Fibroblast of skin of left biceps (primary cell): ENCODE measurements at regions not wholly inside any gene's neighbourhood (a gene's known extent, or its start where the extent isn't known, plus 50 kb on each side); places are given as distances from the start of the nearest gene placed in this dataset.
"Not testable (repeated sequence)": the region's sequence is repeated elsewhere in the genome, so short reads cannot be mapped to it uniquely, and the experiment has no call there.

Source experiments
- DNase-seq, 2 experiments: peaks; one replicate each; pipeline ENCODE4 v3.0.0-alpha.2; 2013; ENCODE audit warnings: low read depth in 2 of 2

DNA sequence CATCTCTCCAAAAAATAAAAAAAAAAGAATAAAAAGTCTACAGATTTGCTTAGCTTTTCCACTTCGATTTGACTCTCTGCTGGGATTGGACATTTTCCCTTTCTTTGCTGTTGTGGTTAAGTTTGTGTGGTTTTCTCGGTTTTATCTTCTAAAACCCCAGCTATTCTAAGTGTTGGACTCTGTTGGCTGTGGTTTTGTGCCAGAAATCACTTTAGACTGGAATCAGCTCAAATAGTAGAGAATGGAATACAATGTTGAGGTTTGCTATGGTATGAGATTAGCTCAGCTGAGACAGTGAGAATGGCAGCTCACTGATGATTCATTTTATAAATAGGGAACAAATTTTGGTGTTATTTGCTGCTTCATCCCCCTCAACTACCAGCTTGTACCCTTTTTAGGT, 116.0 kb downstream of the BUB3 start:
- peak; percentile 58 to 67 for DNase-seq

DNA sequence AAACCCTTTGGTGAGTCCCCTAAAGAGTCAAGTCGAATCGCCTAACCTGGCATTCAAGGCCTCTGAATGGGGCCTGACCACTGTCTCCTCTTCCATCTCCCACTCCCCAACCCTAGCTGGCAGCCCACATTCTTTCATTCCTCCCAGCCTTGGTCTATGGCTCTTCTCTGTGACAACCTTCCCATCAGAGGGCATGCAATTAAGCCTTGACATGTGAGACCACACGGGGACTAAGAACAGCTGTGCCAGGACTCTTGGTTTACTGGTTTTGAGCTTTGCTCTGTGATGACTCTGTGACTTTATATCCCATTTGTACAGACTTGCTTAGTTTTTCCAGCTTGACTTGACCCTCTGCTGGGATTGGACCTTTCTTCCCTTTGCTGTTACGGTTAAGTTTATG, 116.6 kb downstream of the BUB3 start:
- no peak for DNase-seq

DNA sequence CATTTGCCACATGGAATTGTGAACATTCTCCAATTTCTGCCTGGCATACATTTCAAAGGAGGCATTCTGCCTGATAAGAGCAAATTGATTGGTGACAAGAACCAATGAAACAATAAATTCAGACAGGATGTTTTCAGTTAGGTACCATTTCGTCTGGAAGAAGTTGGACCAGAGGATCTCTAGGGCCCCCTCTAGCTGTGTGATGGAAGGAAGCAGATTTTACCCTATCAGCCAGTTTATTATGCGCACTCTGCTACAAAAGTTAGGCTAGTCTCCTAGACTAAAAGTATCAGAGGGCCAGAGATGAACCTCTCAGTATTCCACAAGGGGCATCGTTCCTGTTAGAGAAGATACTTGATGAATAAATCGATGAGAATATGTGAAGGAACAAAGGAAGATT, 118.0 kb downstream of the BUB3 start:
- DNase-seq: no peak

DNA sequence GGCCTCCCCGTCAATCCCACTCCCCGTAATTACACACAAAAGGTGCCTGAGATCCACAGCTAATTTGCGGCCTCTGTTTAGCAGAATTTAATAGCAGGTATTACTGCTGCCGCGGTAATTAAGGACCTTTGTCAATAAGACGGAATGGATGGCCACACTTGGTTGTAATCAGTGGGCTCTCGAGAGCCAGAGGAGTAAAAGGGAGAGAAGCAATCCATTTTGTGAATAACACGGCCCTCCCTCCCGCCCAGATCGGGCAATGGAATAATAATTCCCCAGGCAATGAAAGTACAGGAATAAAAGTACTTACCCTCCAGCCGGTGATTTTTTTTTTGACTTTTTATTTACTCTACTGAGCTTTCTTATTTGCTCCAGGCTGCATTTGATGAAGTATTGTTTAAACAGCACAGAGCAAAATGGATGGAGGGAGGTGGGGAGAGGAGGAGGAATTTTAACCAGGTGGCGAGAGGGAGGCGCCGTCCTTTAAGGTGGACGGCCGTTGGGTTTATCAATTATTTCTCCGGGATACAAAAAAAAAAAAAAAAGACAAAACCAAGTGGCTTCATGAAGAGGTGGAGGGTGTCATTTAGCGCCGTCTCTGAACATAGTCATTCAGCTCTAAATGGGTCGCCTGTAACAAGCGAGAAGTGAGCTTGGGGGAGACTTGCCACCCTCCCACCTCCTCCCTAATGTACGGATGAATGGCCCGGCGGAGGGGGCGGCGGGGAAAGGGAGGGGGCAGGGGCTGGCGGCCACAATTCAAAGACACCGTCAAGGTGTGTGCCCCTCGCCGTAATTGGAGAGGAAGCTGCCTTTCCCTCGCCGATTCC, 120.3 kb downstream of the BUB3 start:
- no peak for DNase-seq

DNA sequence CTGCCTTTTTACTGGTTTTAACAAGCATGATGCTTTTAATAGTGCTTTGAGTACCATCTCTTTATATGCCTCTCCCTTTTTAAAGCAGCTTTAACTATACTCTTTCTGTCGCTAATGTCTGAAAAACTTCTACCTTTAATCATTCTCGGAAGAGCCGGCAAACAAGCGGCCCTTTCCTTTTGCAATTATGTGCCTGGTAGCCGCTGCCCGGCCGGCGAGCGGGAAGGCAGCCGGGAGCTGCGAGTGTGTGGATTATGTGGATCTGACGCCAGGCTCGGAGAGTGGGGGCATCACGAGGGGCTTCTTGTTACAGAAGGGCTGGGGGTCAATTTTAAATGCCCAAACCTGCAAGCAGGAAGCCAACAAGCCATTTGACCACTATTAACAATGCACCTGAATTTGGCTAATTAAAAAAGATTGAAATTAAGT, 120.9 kb downstream of the BUB3 start:
- DNase-seq: no peak

DNA sequence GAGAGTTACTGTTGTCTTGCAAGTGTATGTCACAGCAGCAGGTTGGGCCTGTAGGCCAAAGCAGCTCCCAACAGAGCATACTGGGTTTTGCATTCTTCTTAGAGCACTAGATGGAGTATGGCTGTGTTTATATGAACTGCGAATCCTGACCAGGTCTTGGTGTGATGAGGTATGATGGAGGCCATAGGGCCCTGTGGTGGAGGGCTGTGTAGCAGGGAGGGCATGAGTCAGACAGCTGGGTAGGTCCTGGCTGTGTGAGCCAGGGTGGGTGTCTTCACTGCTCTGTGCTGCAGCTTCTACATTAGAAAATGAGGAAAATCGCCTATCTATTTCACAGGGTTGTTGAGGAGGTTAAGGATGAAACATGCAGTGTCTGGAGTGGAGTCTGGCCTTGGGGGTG, 124.2 kb downstream of the BUB3 start:
- no peak for DNase-seq

DNA sequence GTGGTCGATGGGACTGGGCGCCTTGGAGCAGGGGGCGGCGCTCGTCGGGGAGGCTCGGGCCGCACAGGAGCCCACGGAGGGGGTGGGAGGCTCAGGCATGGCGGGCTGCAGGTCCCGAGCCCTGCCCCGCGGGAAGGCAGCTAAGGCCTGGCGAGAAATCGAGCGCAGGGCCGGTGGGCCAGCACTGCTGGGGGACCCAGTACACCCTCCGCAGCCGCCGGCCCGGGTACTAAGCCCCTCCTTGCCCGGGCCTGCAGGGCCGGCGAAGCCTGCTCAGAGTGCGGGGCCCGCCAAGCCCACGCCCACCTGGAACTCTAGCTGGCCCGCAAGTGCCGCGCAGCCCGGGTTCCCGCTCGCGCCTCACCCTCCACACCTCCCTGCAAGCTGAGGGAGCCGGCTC, 129.2 kb downstream of the BUB3 start:
- DNase-seq: not testable (repeated sequence)

DNA sequence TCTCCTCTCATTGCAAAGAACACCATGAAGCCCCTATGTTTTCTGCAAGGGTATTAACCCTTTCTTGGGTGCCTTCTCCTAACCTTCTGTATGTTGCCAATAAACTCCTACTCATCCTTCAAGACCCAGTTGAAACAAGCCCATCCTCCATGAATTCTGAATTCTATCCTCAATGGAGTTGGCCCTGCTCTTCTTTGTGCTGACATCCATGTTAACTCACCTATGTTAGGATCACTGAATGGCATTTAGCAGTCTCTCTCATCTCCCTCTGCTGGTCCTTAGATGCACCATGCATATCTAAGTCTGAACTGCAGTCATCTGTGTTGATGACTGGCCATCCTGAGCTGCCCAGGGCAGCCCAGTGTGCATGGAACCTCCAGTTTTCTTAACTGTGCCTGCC, 129.8 kb downstream of the BUB3 start:
- DNase-seq: no peak

DNA sequence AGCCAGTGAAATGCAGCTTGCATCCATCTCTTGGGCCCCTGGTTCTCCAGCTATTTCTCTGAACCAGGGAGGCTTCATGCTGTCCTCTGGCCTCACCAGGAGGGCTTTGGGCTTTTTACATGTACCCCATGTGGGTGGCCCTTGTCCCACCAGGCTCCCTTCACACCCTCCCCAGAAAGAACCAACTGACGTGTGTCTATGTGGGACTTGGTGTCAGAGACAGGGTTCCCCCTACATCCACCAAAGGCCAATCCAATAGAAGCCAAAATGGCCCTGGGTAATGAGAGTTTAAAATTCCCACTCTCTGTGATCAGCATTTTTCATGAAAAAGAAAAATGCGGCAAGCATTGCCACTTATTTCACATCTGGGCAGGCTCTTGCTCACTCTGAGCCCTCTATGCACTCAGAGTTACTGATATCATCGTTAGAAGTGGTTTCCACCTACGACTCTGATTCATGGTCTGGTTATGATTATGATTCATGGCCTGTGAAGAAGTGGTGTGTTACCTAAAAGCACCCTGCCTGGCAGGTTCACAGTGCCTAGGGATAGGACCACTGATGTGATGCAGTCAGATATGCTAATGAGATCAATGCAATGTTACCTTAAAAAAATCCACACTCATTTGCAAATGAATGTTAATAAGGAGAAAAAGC, 133.5 kb downstream of the BUB3 start:
- DNase-seq: no peak

DNA sequence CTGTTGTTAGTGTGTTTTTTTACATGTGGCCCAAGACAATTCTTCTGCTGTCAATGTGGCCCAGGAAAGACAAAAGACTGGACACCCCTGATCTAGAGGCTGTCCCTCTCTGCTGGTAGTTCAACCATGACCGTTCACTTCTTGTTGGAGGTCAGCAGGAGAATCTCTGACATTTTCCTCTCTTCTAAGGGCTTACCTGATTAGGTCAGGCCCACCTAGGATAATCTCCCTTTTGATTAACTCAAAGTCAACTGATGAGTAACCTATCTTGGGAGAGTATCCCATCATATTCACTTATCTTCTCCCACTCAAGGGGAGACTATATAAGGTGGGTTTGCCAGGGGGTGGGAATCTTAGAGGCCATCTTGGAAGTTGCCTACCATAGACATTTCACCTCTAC, 135.2 kb downstream of the BUB3 start:
- DNase-seq: no peak

DNA sequence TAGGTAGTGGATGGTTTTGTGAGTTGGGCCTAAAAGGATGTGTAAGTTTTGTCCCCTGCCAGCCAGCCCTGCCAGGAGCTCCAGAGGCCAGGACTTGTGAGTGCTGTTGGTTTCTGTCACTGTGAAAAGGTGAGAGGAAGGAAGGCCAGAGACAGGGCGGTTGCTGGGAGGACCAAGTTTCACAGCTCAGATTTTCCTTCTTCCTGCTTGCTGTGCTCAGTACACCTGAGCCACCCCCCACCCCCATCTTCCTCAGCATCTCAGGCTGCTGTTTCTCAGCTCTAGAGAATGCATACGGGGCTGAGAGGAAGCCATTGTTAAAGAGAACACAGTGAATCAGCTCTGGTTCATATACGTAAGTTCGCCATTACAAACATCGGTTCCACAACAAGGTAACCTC, 139.9 kb downstream of the BUB3 start:
- DNase-seq: no peak

DNA sequence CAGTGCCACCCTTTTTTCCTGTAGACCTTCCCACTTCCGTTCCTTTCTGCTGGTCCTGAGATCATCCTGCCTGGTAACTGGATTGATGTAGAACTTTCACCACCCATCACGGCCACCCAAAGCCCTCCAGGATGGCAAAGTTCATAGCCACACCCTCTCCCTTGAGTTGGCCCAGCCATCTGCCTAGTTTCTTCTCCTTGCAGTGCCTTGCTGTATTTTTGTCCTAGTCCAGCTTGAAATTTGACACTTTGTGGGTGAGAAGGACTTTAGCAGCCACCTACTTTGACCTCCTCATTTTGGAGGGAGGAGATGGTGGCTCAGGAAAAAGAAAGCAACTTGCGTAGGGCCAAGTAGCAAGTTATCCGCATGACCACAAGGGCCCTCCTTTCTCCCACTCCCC, 140.7 kb downstream of the BUB3 start:
- no peak for DNase-seq

DNA sequence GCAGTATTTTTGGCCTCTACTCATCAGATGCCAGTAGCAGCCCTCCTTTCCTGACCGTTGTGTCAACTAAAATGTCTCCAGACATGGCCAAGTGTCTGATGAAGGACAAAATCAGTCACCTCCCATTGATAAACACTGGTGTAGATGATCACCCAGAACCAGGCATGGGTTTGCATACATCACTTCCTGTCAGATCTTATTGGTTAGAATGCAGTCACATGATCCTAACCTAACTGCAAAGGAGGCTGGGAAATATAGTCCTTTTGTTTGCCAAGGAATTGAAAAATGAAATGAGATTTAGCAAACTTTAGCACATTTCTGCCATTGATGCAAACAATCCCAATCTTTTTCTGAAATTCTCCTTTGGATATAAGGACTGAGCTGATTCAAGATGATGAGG, 141.4 kb downstream of the BUB3 start:
- DNase-seq: no peak

DNA sequence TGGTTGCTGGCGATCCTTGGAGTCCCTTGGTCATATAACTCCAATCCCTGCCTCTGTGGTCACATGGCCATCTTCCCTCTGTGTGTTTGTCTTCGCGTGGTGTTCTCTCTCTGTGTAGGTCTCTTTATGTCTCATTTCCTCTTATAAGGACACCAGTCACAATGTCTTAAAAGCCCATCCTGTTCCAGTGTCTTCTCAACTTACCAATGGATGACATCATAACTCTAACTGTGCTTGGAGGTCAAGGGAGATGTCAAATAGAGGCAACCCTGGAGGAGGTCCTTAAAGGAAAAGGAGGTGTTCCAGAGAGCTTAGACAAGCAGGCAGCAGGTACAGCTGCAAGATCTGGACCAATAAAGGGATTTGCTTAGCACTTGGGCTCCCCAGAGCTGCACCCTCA, 143.0 kb downstream of the BUB3 start:
- DNase-seq: no peak

DNA sequence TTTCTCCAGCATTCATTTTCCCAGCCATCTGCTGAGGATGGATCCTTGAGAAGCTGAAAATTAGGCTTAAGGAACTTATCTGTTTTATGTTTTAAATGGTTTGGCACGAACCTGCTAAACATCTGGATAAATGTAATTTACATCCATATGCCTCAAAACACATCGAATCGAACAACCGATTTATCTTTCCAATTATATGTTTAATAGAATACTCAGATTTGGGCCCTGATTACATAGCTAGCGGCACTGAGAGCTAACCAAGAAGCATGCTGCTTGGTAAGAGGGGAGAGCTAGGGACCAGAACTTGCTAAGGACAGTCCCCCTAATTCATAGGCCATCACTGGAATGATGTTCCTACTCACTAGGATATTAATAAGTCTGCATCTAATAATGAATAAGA, 144.4 kb downstream of the BUB3 start:
- no peak for DNase-seq

DNA sequence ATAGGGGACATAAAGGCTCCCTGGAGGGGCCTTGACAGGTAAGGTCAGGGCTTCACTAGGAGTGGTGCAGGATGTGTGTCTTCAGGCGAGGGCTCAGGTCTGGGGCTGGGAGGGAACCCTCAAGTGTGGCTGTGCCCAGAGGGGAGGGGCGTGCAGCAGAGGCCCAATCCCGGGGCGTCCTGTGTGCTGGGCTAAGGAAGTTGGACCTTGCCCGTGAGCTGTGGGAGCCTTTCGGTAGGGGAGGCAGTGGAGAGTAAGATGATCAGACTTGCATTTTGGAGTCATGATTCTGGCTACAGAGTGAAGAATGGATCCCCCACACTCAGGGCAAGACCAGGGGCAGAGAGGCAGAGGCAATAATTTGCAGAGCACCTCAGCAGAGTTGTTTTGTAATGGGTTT, 145.4 kb downstream of the BUB3 start:
- no peak for DNase-seq

DNA sequence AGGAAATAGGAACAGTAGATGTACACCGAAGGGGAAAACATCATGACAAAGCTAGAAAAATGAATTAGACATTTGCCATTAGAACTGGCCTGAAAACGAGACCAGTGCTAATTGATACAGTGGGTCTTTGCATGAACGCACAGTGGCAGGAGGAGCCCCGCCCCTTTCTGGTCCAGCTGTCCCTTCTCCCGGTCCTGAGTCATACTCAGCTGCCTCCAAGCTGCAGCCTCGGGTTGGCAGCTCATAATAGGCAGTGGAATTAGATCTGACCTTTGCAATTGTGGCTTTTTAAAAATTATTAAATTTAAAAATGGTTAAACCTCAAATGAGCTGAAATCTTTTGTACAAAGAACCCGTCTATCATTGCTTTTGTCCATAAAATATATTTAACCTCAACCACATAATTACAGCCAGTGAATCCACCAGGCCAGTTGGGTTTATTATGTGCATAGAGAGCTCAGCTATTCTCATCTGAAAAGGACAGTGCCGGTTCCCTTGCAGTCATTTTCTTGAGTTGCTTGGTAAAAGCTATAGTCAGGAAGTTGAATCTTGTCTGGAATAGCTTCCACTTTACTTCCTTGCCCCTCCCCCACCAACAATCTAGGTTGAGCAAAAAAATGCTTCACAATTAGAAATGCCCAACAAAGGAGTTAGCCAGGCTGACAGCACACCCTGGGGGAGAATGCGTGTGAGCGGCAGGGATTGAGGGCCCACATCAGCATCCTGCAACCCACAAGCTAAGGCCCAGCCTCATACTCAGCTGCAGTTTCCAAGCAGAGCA, 147.1 kb downstream of the BUB3 start:
- DNase-seq: no peak

DNA sequence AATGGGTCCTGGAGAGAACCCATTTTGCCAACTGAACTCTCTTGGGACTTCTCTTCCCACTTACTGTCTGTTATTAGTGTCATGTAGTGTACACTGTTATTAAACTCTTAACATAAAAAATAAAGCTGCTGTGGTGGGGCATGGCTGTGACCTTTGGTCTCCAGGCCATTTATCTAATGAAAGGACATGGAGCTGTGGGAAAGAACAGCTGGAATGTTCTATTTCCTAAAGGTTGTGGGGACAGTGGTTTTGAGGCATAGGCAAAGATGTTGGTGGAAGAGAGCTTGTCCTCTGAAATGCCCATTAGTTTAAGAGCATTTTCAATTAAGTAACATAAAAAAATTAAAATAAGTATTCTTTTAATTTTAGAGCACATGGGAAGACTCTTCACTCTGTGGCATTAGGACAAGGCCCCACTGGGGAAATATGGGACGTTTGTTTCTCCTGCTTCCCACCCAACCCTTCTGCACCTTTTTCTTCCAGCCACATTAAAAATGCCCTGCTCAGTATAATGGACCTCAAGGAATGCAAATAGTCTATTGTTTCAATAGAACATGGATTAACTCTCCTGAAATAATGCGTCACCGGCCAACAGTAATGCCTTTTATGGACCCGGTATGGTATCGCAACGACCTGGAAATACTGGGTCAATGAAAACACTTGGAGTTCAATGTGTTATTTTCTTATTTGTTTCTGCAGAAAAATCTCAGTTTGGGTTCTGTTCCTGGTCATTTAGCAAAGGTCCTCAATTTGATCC, 149.6 kb downstream of the BUB3 start:
- DNase-seq: no peak

DNA sequence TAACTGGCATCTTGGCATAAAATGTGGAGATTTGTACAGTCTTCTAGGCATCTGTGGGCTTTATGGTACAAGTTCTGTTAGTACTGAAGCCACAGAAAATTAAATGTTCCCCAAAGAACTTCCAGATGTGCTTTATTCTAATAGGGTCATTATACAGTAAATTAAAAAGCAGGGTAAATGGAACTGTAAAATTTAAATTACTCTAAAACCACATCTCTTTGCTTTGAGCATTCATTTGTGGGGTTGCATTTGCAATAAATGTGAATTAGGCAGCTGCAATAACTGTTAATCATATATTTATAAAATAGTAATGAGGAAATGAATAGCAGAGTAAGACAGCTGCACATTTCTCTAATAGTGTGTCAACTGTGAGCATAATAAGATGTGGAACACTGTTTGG, 151.5 kb downstream of the BUB3 start:
- no peak for DNase-seq

DNA sequence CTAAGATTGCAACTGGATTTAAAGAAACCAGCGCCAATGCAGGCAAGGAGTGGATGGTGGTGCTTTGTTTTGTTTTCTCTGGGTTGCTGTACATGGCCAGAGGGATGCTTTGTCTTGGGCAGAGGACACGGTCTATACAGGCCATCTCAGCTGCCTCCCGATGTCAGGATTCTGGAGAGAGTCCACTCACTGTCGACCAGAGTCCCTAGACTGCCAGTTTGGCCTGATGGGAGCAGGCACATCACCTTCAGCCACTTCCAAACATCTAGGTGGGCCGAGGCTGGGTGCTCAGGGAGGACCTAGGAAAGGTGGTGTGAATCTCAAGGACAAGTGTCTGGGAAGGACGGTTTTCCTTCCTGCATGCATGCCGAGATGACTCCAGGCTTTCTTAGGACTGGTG, 152.1 kb downstream of the BUB3 start:
- no peak for DNase-seq

DNA sequence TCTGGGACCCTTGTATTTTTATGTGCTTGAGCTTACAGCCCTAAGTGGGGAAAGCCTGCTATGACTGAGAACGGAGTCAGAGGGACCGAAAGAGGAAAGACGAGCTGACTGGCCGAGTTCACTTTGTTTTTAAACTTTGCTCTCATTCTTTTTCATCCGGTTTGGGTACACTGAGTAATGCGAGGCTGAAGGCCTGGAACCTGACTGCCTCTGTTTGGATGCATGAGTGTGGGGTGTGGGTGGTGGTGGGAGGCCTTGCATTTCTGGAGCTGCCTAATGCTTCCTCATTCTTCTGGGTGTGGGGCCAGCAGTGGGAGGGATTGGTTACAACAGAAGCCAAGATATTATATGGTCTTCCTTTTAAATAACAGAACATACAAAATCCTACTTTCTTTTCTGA, 155.5 kb downstream of the BUB3 start:
- no peak for DNase-seq

DNA sequence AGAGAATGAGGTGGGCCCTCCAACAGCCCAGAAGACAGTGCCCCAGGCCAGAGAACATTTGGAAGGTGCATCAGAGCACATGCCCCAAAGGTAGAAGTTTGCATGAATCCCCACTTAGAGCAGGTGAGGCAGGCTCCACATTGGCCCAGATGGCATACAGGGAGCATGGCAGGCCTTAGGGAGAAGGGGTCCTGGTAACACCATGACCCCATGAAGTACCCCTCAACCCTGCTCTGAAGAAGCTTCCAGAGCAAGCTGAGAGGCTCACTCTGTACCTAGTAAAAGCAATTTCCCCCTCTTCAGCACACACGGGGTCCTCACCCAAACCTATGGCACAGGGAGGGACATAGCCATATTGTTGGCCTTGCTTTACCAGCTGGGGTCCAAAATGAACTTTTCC, 162.6 kb downstream of the BUB3 start:
- DNase-seq: no peak
